HEK293T (cell line): ENCODE measurements at regions not wholly inside any gene's neighbourhood (a gene's known extent, or its start where the extent isn't known, plus 50 kb on each side); places are given as distances from the start of the nearest gene placed in this dataset.

Source experiments
- HDGF ChIP-seq: fragments of 450-650 bp; IDR thresholded peaks from 2 replicates; pipeline ENCODE4 v1.6.1; 2017; ENCODE audit warnings: antibody characterized with exemption, borderline replicate concordance
- SUZ12 ChIP-seq: fragments of 450-650 bp; IDR thresholded peaks from 2 replicates; pipeline ENCODE4 v1.6.1; 2016; ENCODE audit warnings: mild to moderate bottlenecking

- TF ChIP-seq SUZ12 (no peak), HDGF (no peak)
Measured at GRCh38 chr1:59105548-59106507, 191.1 kb upstream of the FGGY start.
